CD14-positive monocyte (primary cell): ENCODE measurements at regions not wholly inside any gene's neighbourhood (a gene's known extent, or its start where the extent isn't known, plus 50 kb on each side); places are given as distances from the start of the nearest gene placed in this dataset.

Experiments
- DNase-seq, 3 donors: peaks; one replicate each; pipeline ENCODE4 v3.0.0-alpha.2; 2011 to 2022
- H2AFZ ChIP-seq: 2 replicates; pipeline ENCODE4 v1.6.0; 2012; ENCODE audit warnings: mild to moderate bottlenecking, low read depth, low read length, inconsistent platforms; ENCODE audit not compliant: insufficient read depth, poor library complexity, severe bottlenecking
- H3K27ac ChIP-seq, 2 donors: 1 replicate in 1 of 2; 2 replicates in 1 of 2; pipeline ENCODE4 v1.5.1; 2012 to 2013; ENCODE audit warnings: low read length in 2 of 2, control low read depth in 1 of 2, inconsistent platforms in 1 of 2, low read depth in 1 of 2, mild to moderate bottlenecking in 1 of 2
- H3K27me3 ChIP-seq, 2 donors: one replicate each; pipeline versions ENCODE4 v1.6.0 to v1.6.1; 2011 to 2013; ENCODE audit warnings: low read length in 2 of 2; ENCODE audit not compliant: control insufficient read depth in 2 of 2, insufficient read depth in 2 of 2
- H3K36me3 ChIP-seq, 2 donors: replicated peaks in 1 of 2; 1 replicate in 1 of 2; 2 replicates in 1 of 2; pipeline versions ENCODE4 v1.5.1 to v1.6.1; 2012 to 2013; ENCODE audit warnings: low read length in 2 of 2, control low read depth in 1 of 2, inconsistent platforms in 1 of 2, mild to moderate bottlenecking in 1 of 2; ENCODE audit not compliant: insufficient read depth in 2 of 2, control insufficient read depth in 1 of 2
- H3K4me1 ChIP-seq, 2 donors: 1 replicate in 1 of 2; 2 replicates in 1 of 2; pipeline versions ENCODE4 v1.5.1 to v1.6.1; 2012 to 2013; ENCODE audit warnings: low read length in 2 of 2, control low read depth in 1 of 2, inconsistent platforms in 1 of 2, mild to moderate bottlenecking in 1 of 2, moderate library complexity in 1 of 2; ENCODE audit not compliant: insufficient read depth in 2 of 2, control insufficient read depth in 1 of 2
- H3K4me2 ChIP-seq: replicated peaks from 2 replicates; pipeline ENCODE3; 2012; ENCODE audit warnings: low read length, moderate library complexity, mild to moderate bottlenecking; ENCODE audit not compliant: poor library complexity, severe bottlenecking; ENCODE audit errors: extremely low read depth
- H3K4me3 ChIP-seq, 3 experiments: fragments of 200-600 bp in 1 of 3; sonication (generic) in 1 of 3; replicated peaks in 1 of 3; 1 replicate in 2 of 3; 2 replicates in 1 of 3; pipeline ENCODE4 v1.5.1; 2011 to 2013; ENCODE audit warnings: low read length in 3 of 3, mild to moderate bottlenecking in 3 of 3, control low read depth in 2 of 3, low read depth in 2 of 3, inconsistent platforms in 1 of 3, moderate library complexity in 1 of 3
- H3K79me2 ChIP-seq: 2 replicates; pipeline ENCODE4 v1.6.0; 2012; ENCODE audit warnings: mild to moderate bottlenecking, control low read depth, inconsistent platforms, low read length, moderate library complexity; ENCODE audit not compliant: insufficient read depth
- H3K9ac ChIP-seq: 2 replicates; pipeline ENCODE4 v1.6.0; 2017; ENCODE audit warnings: low read length, mild to moderate bottlenecking; ENCODE audit not compliant: insufficient read depth, poor library complexity, severe bottlenecking
- H3K9me3 ChIP-seq, 2 donors: replicated peaks in 1 of 2; 1 replicate in 1 of 2; 2 replicates in 1 of 2; pipeline versions ENCODE4 v1.5.1 to v1.6.1; 2012 to 2013; ENCODE audit warnings: low read length in 2 of 2, control low read depth in 1 of 2; ENCODE audit not compliant: control insufficient read depth in 1 of 2, insufficient read depth in 1 of 2
- H4K20me1 ChIP-seq: 2 replicates; pipeline ENCODE4 v1.6.0; 2012; ENCODE audit warnings: mild to moderate bottlenecking, low read length, control low read depth, moderate library complexity; ENCODE audit not compliant: insufficient read depth
- H3K27ac Mint-ChIP-seq, 7 donors: one replicate each; pipeline ENCODE4 v1.8.0; 2020; ENCODE audit warnings: mild to moderate bottlenecking in 7 of 7, mixed read lengths in 7 of 7, moderate library complexity in 6 of 7, inconsistent platforms in 2 of 7
- H3K27me3 Mint-ChIP-seq, 3 donors: one replicate each; pipeline ENCODE4 v1.8.0; 2021 to 2022; ENCODE audit warnings: low read depth in 3 of 3, mild to moderate bottlenecking in 3 of 3, mixed read lengths in 3 of 3, moderate library complexity in 3 of 3, inconsistent platforms in 1 of 3
- H3K36me3 Mint-ChIP-seq, 2 donors: one replicate each; pipeline ENCODE4 v1.8.0; 2020; ENCODE audit warnings: mixed read lengths in 2 of 2, inconsistent platforms in 1 of 2, mild to moderate bottlenecking in 1 of 2
- H3K4me1 Mint-ChIP-seq: one replicate; pipeline ENCODE4 v1.8.0; 2020; ENCODE audit warnings: mild to moderate bottlenecking, mixed read lengths
- H3K4me3 Mint-ChIP-seq, 2 donors: one replicate each; pipeline ENCODE4 v1.8.0; 2020; ENCODE audit warnings: mild to moderate bottlenecking in 2 of 2, mixed read lengths in 2 of 2, moderate library complexity in 1 of 2
- H3K9me3 Mint-ChIP-seq, 7 donors: one replicate each; pipeline ENCODE4 v1.8.0; 2020 to 2022; ENCODE audit warnings: mixed read lengths in 7 of 7, mild to moderate bottlenecking in 6 of 7, moderate library complexity in 6 of 7, inconsistent platforms in 2 of 7
- WGBS: methylation state at CpG from one replicate; pipeline ENCODE4 v1.1.5; 2013; ENCODE audit warnings: missing lambda C conversion rate; ENCODE audit not compliant: insufficient coverage; 5-methylcytosine and 5-hydroxymethylcytosine counted together
- intact Hi-C, 2 donors: fragments of 100-400 bp; cut with micrococcal nuclease; formaldehyde crosslinking; loops; one replicate each; pipeline versions ENCODE4 v1.15.0 to v1.15.1; 2023
- TF ChIP-seq, protein P1 (sequence below): fragments of 200-600 bp; IDR thresholded peaks from one replicate; pipeline ENCODE4 v1.8.0; 2022; ENCODE audit warnings: antibody characterized with exemption, mild to moderate bottlenecking

DNA sequence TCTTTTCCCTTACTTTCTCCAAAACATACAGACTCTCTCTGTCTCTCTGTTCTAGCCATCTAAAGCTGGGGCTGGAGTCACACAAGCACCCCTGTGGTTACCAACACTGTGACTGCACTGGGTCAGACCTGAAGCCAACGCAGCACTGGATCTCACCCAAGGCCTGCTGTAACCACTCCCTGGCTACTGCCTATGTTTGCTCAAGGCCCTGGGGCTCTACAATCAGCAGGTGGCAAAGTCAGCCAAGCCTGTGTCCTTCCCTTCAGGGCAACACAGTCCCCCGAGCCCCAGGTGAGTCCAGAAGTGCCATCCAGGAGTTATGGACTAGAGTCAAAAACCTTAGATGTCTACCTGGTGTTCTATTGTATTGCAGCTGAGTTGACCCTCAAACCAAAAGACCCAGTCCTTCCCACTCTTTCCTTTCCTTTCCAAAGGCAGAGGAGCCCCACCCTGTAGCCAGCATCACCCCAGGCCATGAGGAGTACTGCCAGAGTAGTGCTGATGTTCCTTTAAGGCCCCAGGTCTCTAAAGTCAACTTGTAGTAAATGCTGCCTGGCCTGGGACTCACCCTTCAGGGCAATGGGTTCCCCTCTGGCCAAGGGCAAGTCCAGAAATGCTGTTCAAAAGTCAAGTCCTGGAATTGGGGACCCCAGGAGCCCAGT lies 58.8 kb upstream of the RAP2C start:
- Mint-ChIP-seq H3K4me1 (no peaks in the 10 kb centered on the region), H3K27ac (peak overlapping the region in 1 of 7 donors; percentile 27), H3K36me3 (no peaks in the 10 kb centered on the region), H3K9me3 (peaks cover 0 to 2% (median 0%) of the 10 kb centered on the region in 7 donors), H3K4me3 (no peak overlapping the region), H3K27me3 (peaks cover 0 to 4% (median 0%) of the 10 kb centered on the region in 3 donors)
- TF ChIP-seq, protein P1, sequence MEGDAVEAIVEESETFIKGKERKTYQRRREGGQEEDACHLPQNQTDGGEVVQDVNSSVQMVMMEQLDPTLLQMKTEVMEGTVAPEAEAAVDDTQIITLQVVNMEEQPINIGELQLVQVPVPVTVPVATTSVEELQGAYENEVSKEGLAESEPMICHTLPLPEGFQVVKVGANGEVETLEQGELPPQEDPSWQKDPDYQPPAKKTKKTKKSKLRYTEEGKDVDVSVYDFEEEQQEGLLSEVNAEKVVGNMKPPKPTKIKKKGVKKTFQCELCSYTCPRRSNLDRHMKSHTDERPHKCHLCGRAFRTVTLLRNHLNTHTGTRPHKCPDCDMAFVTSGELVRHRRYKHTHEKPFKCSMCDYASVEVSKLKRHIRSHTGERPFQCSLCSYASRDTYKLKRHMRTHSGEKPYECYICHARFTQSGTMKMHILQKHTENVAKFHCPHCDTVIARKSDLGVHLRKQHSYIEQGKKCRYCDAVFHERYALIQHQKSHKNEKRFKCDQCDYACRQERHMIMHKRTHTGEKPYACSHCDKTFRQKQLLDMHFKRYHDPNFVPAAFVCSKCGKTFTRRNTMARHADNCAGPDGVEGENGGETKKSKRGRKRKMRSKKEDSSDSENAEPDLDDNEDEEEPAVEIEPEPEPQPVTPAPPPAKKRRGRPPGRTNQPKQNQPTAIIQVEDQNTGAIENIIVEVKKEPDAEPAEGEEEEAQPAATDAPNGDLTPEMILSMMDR, result no peak
- H3K79me2 ChIP-seq, result no peaks in the 10 kb centered on the region
- H4K20me1 ChIP-seq, result no peaks in the 10 kb centered on the region
- H3K9me3 ChIP-seq, result no peaks in the 10 kb centered on the region
- no peak overlapping the region for H3K9ac ChIP-seq
- no peaks in the 10 kb centered on the region for H3K4me1 ChIP-seq
- no peak overlapping the region for H2AFZ ChIP-seq
- no peak overlapping the region for H3K4me3 ChIP-seq
- H3K4me2 ChIP-seq, result no peak overlapping the region
- peaks cover 0 to 3% of the 10 kb centered on the region in 2 donors for H3K27me3 ChIP-seq
- no peak overlapping the region for H3K27ac ChIP-seq
- intact Hi-C loops, result no loop called here
- no CpG with 5 or more reads among the region's 2 CpGs for WGBS
- DNase-seq, result no peak
- no peaks in the 10 kb centered on the region for H3K36me3 ChIP-seq

DNA sequence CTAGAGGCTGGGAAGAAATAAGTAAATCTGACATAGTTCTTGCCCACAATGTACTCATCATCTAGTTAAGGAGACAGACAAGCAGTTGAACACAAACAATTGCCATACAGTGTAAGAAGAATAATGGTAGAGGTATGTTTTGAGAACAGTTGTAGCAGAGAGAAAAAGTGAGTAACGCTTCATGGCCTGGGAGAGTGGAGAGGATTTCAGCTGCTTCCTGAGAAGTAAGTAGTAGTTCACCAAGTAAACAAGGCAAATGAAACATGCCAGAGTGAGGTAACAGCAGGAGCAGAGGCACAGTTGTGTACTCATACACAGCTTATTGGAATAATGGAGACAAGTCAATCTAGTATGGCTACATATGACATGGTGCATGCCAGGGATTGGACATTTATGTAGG lies 53.6 kb upstream of the RAP2C start:
- Mint-ChIP-seq H3K27ac (no peak overlapping the region), H3K4me3 (no peak overlapping the region)

More for the DNA sequence above, 53.6 kb upstream of the RAP2C start:
- no peak overlapping the region for H3K27ac ChIP-seq
- WGBS, result no CpG with 5 or more reads among the region's 1 CpG
- no peak for DNase-seq
- H3K4me1 Mint-ChIP-seq, result peaks cover 3% of the 10 kb centered on the region
- TF ChIP-seq, protein P1, result no peak
- no peak overlapping the region for H3K4me2 ChIP-seq
- peaks cover 0 to 10% (median 0%) of the 10 kb centered on the region in 3 donors for H3K27me3 Mint-ChIP-seq
- H4K20me1 ChIP-seq, result no peaks in the 10 kb centered on the region
- no peak overlapping the region for H3K9ac ChIP-seq
- no peaks in the 10 kb centered on the region for H3K79me2 ChIP-seq
- no peaks in the 10 kb centered on the region for H3K36me3 Mint-ChIP-seq
- no peaks in the 10 kb centered on the region for H3K36me3 ChIP-seq
- H3K4me1 ChIP-seq, result no peaks in the 10 kb centered on the region
- peaks cover 0 to 9% of the 10 kb centered on the region in 2 donors for H3K27me3 ChIP-seq
- no peaks in the 10 kb centered on the region for H3K9me3 Mint-ChIP-seq
- H3K4me3 ChIP-seq, result no peak overlapping the region
- intact Hi-C loops, result no loop called here
- no peaks in the 10 kb centered on the region for H3K9me3 ChIP-seq
- no peak overlapping the region for H2AFZ ChIP-seq
